Endothelial cell of umbilical vein (primary cell): ENCODE measurements at regions not wholly inside any gene's neighbourhood (a gene's known extent, or its start where the extent isn't known, plus 50 kb on each side); places are given as distances from the start of the nearest gene placed in this dataset.

Source experiments
- BruUV-seq: library from RNA; stranded (reverse); fragments of 400-500 nt; replicated peaks from 2 replicates; lab custom pipeline; 2021; lab: Mats Ljungman, UMichigan
- CTCF ChIA-PET: fragments of 300-600, 350-600 bp; sonication (Branson Sonifier 250); formaldehyde crosslinking; loops from one replicate; lab custom pipeline; 2021; ENCODE audit warnings: antibody characterized with exemption, inconsistent platforms; lab: Charles Lee
- POLR2A ChIA-PET: fragments of 300-600, 350-600 bp; sonication (Branson Sonifier 250); formaldehyde crosslinking; loops from one replicate; lab custom pipeline; 2021; ENCODE audit warnings: antibody characterized with exemption, inconsistent platforms; lab: Charles Lee
- DNase-seq: peaks from one replicate; pipeline ENCODE4 v3.0.0-alpha.2; 2011; ENCODE audit warnings: low read depth, low spot score
- FAIRE-seq: peaks from 2 replicates; lab custom pipeline; 2011; peaks lifted over from hg19 to GRCh38; lab: Jason Lieb, UNC
- H2AFZ ChIP-seq: 2 replicates; pipeline ENCODE4 v1.6.0; 2012; ENCODE audit warnings: low read depth, low read length, control low read depth, inconsistent platforms
- H3K27ac ChIP-seq: 2 replicates; pipeline ENCODE4 v1.5.1; 2011; ENCODE audit warnings: low read depth, mild to moderate bottlenecking, control low read depth, low read length, moderate library complexity; ENCODE audit not compliant: insufficient read depth
- H3K27me3 ChIP-seq, 2 experiments: 2 replicates each; pipeline versions ENCODE4 v1.6.0 to v1.6.1; 2011; ENCODE audit warnings: low read length in 2 of 2, mixed read lengths in 1 of 2; ENCODE audit not compliant: control insufficient read depth in 2 of 2, insufficient read depth in 2 of 2
- H3K36me3 ChIP-seq, 2 experiments: 2 replicates in 1 of 2; 3 replicates in 1 of 2; pipeline ENCODE4 v1.5.1; 2011; ENCODE audit warnings: low read length in 2 of 2, mild to moderate bottlenecking in 1 of 2, moderate library complexity in 1 of 2; ENCODE audit not compliant: control insufficient read depth in 2 of 2, insufficient read depth in 2 of 2; ENCODE audit errors: extremely low read depth in 1 of 2
- H3K4me1 ChIP-seq: 3 replicates; pipeline ENCODE4 v1.5.1; 2011; ENCODE audit warnings: mild to moderate bottlenecking, low read length; ENCODE audit not compliant: control insufficient read depth, insufficient read depth; ENCODE audit errors: extremely low read depth
- H3K4me2 ChIP-seq: 2 replicates; pipeline ENCODE4 v1.6.1; 2011; ENCODE audit warnings: low read length, control low read depth, mixed read lengths; ENCODE audit not compliant: insufficient read depth
- H3K4me3 ChIP-seq, 3 experiments: fragments of 200-600 bp in 1 of 3; sonication (generic), shearing (Covaris generic) in 1 of 3; replicated peaks in 1 of 3; 2 replicates each; pipeline ENCODE4 v1.5.1; 2011 to 2016; ENCODE audit warnings: control low read depth in 3 of 3, low read length in 3 of 3, mild to moderate bottlenecking in 2 of 3, inconsistent platforms in 1 of 3, low read depth in 1 of 3, moderate library complexity in 1 of 3; ENCODE audit not compliant: insufficient read depth in 1 of 3
- H3K79me2 ChIP-seq: 2 replicates; pipeline ENCODE4 v1.6.0; 2012; ENCODE audit warnings: low read length, inconsistent platforms; ENCODE audit not compliant: control insufficient read depth, insufficient read depth
- H3K9ac ChIP-seq: replicated peaks from 2 replicates; pipeline ENCODE3; 2011; ENCODE audit warnings: low read length, control low read depth; ENCODE audit not compliant: insufficient read depth; ENCODE audit errors: extremely low read depth
- H3K9me1 ChIP-seq: replicated peaks from 3 replicates; pipeline ENCODE4 v1.6.0; 2011; ENCODE audit warnings: mild to moderate bottlenecking, low read length; ENCODE audit not compliant: control insufficient read depth, insufficient read depth; ENCODE audit errors: extremely low read depth
- H3K9me3 ChIP-seq: replicated peaks from 2 replicates; pipeline ENCODE4 v1.5.1; 2012; ENCODE audit warnings: low read length, inconsistent platforms; ENCODE audit not compliant: control insufficient read depth, insufficient read depth
- H4K20me1 ChIP-seq: replicated peaks from 2 replicates; pipeline ENCODE3; 2011; ENCODE audit warnings: mild to moderate bottlenecking, low read length; ENCODE audit not compliant: control insufficient read depth, insufficient read depth; ENCODE audit errors: extremely low read depth
- CTCF ChIP-seq, 2 donors: IDR thresholded peaks; 1 replicate in 1 of 2; 2 replicates in 1 of 2; pipeline ENCODE4 v1.5.1; 2011; ENCODE audit warnings: low read length in 2 of 2, mild to moderate bottlenecking in 2 of 2, moderate library complexity in 2 of 2, control low read depth in 1 of 2, inconsistent platforms in 1 of 2, low read depth in 1 of 2; ENCODE audit not compliant: insufficient read depth in 1 of 2; ENCODE audit errors: extremely low read depth in 1 of 2
- EZH2 ChIP-seq: IDR thresholded peaks from 2 replicates; pipeline ENCODE4 v1.6.1; 2012; ENCODE audit warnings: borderline replicate concordance, low read depth, mild to moderate bottlenecking, moderate library complexity, low read length, inconsistent platforms; ENCODE audit not compliant: severe bottlenecking
- FOS ChIP-seq: IDR thresholded peaks from 2 replicates; pipeline ENCODE4 v1.6.1; 2011; ENCODE audit warnings: mild to moderate bottlenecking, low read length, moderate library complexity, borderline replicate concordance; ENCODE audit not compliant: insufficient read depth
- JUN ChIP-seq: IDR thresholded peaks from 2 replicates; pipeline ENCODE4 v1.6.1; 2011; ENCODE audit warnings: borderline replicate concordance, low read depth; ENCODE audit not compliant: insufficient read length, insufficient read depth
- MAX ChIP-seq: IDR thresholded peaks from 2 replicates; pipeline ENCODE4 v1.6.1; 2011; ENCODE audit not compliant: insufficient read depth, insufficient read length
- POLR2A ChIP-seq: IDR thresholded peaks from 2 replicates; pipeline ENCODE4 v1.6.1; 2012; ENCODE audit warnings: low read depth, mild to moderate bottlenecking, control low read depth, low read length
- POLR2AphosphoS5 ChIP-seq: IDR thresholded peaks from 2 replicates; pipeline ENCODE4 v1.6.1; 2012; ENCODE audit warnings: low read depth, mild to moderate bottlenecking, control low read depth, low read length, moderate library complexity; ENCODE audit not compliant: insufficient read depth
- dilution Hi-C: fragments of 300-500 bp; cut with MboI; formaldehyde crosslinking; loops from one replicate; pipeline ENCODE4 v1.15.0; 2019; ENCODE audit warnings: low sequenced_read_pairs; ENCODE audit not compliant: extremely low pct_ligation_motif_present
- intact Hi-C: fragments of 100-400 bp; cut with micrococcal nuclease; formaldehyde crosslinking; loops from one replicate; pipeline ENCODE4 v1.10.0; 2022

- H3K4me1 ChIP-seq: no peaks in the 10 kb centered on the region
- H3K4me2 ChIP-seq: no peak overlapping the region
- H3K27ac ChIP-seq: no peak overlapping the region
- H4K20me1 ChIP-seq: no peaks in the 10 kb centered on the region
- TF ChIP-seq POLR2AphosphoS5 (no peak), POLR2A (no peak), FOS (no peak), EZH2 (no peak), MAX (no peak), CTCF (IDR thresholded peaks at IDR 0.05; ENCODE audit: extremely low read depth in 1 of 2, insufficient read depth in 1 of 2, low read depth in 1 of 2, low read length in 2 of 2) (no peak), JUN (no peak)
- intact Hi-C loops: no loop called here
- H3K27me3 ChIP-seq: no peaks in the 10 kb centered on the region
- H3K79me2 ChIP-seq: no peaks in the 10 kb centered on the region
- CTCF ChIA-PET: no interaction called here
- no peaks in the 10 kb centered on the region for H3K9me1 ChIP-seq
- H3K9ac ChIP-seq: no peak overlapping the region
- no TSS peak for BruUV-seq
- H3K9me3 ChIP-seq: no peaks in the 10 kb centered on the region
- no peak overlapping the region for H3K4me3 ChIP-seq
- no peak for FAIRE-seq
- no peak overlapping the region for H2AFZ ChIP-seq
- dilution Hi-C loops: no loop called here
- POLR2A ChIA-PET: no interaction called here
- no peak for DNase-seq
- H3K36me3 ChIP-seq: no peaks in the 10 kb centered on the region
These were observed 267.6 kb downstream of the DCDC2C start for GRCh38 chr2:3970791-3971651.
